Upper lobe of left lung (tissue), 6 donors: ENCODE measurements at regions not wholly inside any gene's neighbourhood (a gene's known extent, or its start where the extent isn't known, plus 50 kb on each side); places are given as distances from the start of the nearest gene placed in this dataset.
"Not testable (repeated sequence)": the region's sequence is repeated elsewhere in the genome, so short reads cannot be mapped to it uniquely, and the experiment has no call there.

Experiments used
- ATAC-seq, 2 donors: fragments of 200-7000 bp; cut with Tn5 transposase; one replicate each; pipeline ENCODE4 v1.9.1; 2022; ENCODE audit warnings: mild to moderate bottlenecking in 2 of 2, moderate library complexity in 2 of 2; ENCODE audit not compliant: low FRiP score in 2 of 2
- DNase-seq, 2 donors: peaks; one replicate each; pipeline ENCODE4 v3.0.0-alpha.2; 2019 to 2020
- H3K27ac ChIP-seq, 4 donors: fragments of 200-600 bp; sonication (generic); one replicate each; pipeline ENCODE4 v1.5.1; 2016 to 2019
- H3K27me3 ChIP-seq, 4 donors: fragments of 200-600 bp; sonication (generic); one replicate each; pipeline ENCODE4 v1.5.1; 2017 to 2019
- H3K36me3 ChIP-seq, 4 donors: fragments of 200-600 bp; sonication (generic); one replicate each; pipeline ENCODE4 v1.5.1; 2016 to 2019
- H3K4me1 ChIP-seq, 4 donors: fragments of 200-600 bp; sonication (generic); one replicate each; pipeline ENCODE4 v1.5.1; 2018 to 2019
- H3K4me3 ChIP-seq, 4 donors: fragments of 200-600 bp; sonication (generic); one replicate each; pipeline ENCODE4 v1.5.1; 2017 to 2019; ENCODE audit warnings: mild to moderate bottlenecking in 2 of 4, moderate library complexity in 1 of 4
- H3K9me3 ChIP-seq, 4 donors: fragments of 200-600 bp; sonication (generic); one replicate each; pipeline ENCODE4 v1.5.1; 2018 to 2019
- EP300 ChIP-seq, 4 donors: sonication (generic); formaldehyde crosslinking; IDR thresholded peaks; one replicate each; pipeline ENCODE4 v1.5.1; 2017; ENCODE audit warnings: antibody characterized with exemption in 4 of 4, control low read depth in 2 of 4
- POLR2A ChIP-seq, 4 donors: fragments of 450-650 bp; IDR thresholded peaks; one replicate each; pipeline ENCODE4 v1.5.1; 2016 to 2017; ENCODE audit warnings: antibody characterized with exemption in 4 of 4, mild to moderate bottlenecking in 2 of 4
- POLR2AphosphoS5 ChIP-seq, 2 donors: sonication (generic); formaldehyde crosslinking; IDR thresholded peaks; one replicate each; pipeline ENCODE4 v1.5.1; 2017; ENCODE audit warnings: antibody characterized with exemption in 2 of 2
- WGBS, 2 donors: methylation state at CpG; one replicate each; pipeline ENCODE4 v1.1.5; 2017 to 2018; 5-methylcytosine and 5-hydroxymethylcytosine counted together
- TF ChIP-seq, protein P1 (sequence below), 6 experiments: fragments of 450-650 bp in 4 of 6; fragments of 200-600 bp in 2 of 6; sonication (generic) in 2 of 6; IDR thresholded peaks; one replicate each; pipeline ENCODE4 v1.5.1; 2016 to 2019; ENCODE audit warnings: antibody characterized with exemption in 6 of 6
- donor health status: DM: no; HTN: no; CAD: no; lungs with moderate emphysema.
- donor health status: DM: no; HTN: yes; CAD: no; lungs with severe emphysema.

DNA sequence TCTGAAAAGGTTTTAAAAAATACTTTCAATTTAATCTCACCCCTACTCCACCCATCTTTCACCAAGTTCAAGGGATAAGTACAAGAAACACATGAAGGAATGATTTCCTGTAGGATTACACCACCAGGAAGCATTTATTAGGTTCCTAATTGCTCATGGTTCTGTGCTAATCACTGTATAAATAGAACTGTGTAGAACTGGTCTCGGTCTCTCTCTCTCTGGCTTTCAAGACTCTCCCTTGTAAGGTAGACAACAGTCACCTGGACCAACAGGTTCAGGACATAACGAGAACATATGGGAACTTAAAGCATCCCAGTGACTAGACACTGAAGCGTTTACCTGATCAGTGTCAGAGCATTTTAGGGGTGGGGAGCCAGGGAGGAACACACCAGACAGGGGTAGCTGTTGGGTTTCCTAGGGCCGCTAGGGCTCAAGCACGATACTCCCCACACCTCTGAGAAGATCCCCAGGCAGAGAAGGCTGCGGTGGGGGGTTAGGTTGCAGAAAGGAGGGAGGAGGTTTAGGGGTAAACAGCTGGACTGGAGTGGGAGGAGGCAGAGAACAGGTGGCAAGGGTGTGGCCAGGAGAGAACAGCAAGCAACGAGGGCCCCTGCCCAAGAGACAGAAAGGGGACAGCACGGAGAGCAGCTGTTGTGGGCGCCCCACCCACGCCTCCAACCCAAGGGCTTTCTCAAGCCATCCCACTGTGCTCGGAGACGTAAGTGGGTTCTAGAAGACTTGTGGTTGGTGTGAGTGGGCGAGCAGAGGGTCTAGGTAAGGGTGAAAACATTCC is 52.5 kb upstream of the USP6NL start:
- TF ChIP-seq EP300 (IDR thresholded peaks at IDR 0.05) (no peak), POLR2A (IDR thresholded peaks at IDR 0.05) (no peak), POLR2AphosphoS5 (IDR thresholded peaks at IDR 0.05) (no peak)
- TF ChIP-seq, protein P1, sequence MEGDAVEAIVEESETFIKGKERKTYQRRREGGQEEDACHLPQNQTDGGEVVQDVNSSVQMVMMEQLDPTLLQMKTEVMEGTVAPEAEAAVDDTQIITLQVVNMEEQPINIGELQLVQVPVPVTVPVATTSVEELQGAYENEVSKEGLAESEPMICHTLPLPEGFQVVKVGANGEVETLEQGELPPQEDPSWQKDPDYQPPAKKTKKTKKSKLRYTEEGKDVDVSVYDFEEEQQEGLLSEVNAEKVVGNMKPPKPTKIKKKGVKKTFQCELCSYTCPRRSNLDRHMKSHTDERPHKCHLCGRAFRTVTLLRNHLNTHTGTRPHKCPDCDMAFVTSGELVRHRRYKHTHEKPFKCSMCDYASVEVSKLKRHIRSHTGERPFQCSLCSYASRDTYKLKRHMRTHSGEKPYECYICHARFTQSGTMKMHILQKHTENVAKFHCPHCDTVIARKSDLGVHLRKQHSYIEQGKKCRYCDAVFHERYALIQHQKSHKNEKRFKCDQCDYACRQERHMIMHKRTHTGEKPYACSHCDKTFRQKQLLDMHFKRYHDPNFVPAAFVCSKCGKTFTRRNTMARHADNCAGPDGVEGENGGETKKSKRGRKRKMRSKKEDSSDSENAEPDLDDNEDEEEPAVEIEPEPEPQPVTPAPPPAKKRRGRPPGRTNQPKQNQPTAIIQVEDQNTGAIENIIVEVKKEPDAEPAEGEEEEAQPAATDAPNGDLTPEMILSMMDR (IDR thresholded peaks at IDR 0.05): no peak
- no peaks in the 10 kb centered on the region for H3K36me3 ChIP-seq
- no peak for ATAC-seq
- H3K4me1 ChIP-seq: no peaks in the 10 kb centered on the region
- H3K9me3 ChIP-seq: no peaks in the 10 kb centered on the region
- WGBS, 2 donors: 87 to 96% methylated on average over 13 of the region's 13 CpGs
- H3K4me3 ChIP-seq: no peak overlapping the region
- H3K27me3 ChIP-seq: no peaks in the 10 kb centered on the region
- DNase-seq: no peak
- H3K27ac ChIP-seq: no peak overlapping the region

DNA sequence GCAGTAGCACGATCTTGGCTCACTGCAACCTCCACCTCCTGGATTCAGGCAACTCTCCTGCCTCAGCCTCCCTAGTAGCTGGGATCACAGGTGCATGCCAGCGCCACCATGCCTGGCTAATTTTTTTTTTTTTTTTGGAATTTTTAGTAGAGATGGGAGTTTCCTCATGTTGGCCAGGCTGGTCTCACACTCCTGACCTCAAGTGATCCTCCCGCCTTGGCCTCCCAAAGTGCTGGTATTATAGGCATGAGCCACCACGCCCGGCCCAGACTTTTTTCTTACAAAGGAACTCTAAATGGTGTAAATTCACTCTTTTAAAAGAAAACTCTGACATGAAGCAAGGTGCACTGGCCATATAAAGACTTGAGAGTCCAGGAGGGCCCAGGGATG is 51.7 kb upstream of the USP6NL start:
- H3K4me1 ChIP-seq, DNase-seq, H3K27me3 ChIP-seq, H3K36me3 ChIP-seq, H3K27ac ChIP-seq, H3K4me3 ChIP-seq, ATAC-seq, H3K9me3 ChIP-seq: not testable (repeated sequence)
- WGBS, 2 donors: 98 to 100% methylated on average over 5 of the region's 5 CpGs

DNA sequence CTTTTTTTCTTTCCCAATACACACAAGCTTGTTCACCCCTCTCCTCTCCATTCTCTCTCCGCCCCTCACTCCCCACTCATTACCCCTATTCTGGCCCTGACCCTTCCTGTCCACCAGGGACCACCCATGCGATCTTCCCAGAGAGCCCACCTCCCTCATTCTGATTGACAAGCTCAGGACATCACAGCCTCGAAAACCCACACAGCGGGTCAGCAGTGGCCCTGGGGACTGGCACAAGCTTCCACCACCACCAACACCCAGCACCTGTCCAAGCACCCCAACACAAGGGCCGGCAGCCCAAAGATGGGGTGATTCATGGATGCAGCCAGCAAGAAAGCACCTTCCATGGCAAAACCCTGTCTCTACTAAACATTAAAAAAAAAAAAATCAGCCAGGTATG is 50.0 kb upstream of the USP6NL start:
- Histone ChIP-seq H3K4me1 (no peaks in the 10 kb centered on the region), H3K27ac (no peak overlapping the region), H3K27me3 (no peaks in the 10 kb centered on the region), H3K4me3 (no peak overlapping the region), H3K36me3 (no peaks in the 10 kb centered on the region), H3K9me3 (no peaks in the 10 kb centered on the region)
- ATAC-seq (no peak), DNase-seq (no peak)
- TF ChIP-seq POLR2AphosphoS5 (IDR thresholded peaks at IDR 0.05) (no peak), EP300 (IDR thresholded peaks at IDR 0.05) (no peak), POLR2A (IDR thresholded peaks at IDR 0.05) (no peak)
- TF ChIP-seq, protein P1 (IDR thresholded peaks at IDR 0.05): no peak
- 92 to 93% methylated on average over 5 of the region's 5 CpGs for WGBS, 2 donors
